Astrocyte (in vitro differentiated cells and primary cell): ENCODE measurements at regions not wholly inside any gene's neighbourhood (a gene's known extent, or its start where the extent isn't known, plus 50 kb on each side); places are given as distances from the start of the nearest gene placed in this dataset.

ENCODE experiments used
- CTCF ChIP-seq: IDR thresholded peaks from 2 replicates; pipeline ENCODE4 v1.5.1; 2011; ENCODE audit warnings: low read depth, mild to moderate bottlenecking, inconsistent platforms, low read length, moderate library complexity; ENCODE audit not compliant: insufficient read depth
- EZH2 ChIP-seq: IDR thresholded peaks from 2 replicates; pipeline ENCODE4 v1.6.1; 2012; ENCODE audit warnings: mild to moderate bottlenecking, low read length, inconsistent platforms; ENCODE audit not compliant: insufficient read depth

DNA sequence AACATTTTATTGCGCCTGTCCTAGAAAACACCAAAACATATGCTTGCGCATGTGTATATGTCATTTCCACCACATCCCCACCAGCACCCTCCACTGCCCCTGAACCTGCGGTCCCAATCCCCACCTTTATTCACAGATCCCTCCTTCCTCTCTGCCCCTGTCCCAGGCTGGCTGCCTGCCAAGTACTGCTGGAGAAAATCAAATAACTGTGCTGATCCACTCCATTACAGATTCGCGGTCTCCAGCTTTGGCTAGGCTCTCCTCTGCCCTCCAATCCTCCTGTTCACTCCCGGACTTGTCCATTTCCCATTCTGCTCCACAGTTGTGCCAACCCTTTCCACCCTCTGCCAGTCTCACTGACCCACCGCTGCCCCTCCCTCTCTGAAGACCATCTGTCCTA is 59.3 kb upstream of the GJB5 start:
- TF ChIP-seq CTCF, result no peak
- no peak for TF ChIP-seq EZH2
